H1 (cell line): ENCODE measurements at regions not wholly inside any gene's neighbourhood (a gene's known extent, or its start where the extent isn't known, plus 50 kb on each side); places are given as distances from the start of the nearest gene placed in this dataset.

Source experiments
- MAFK ChIP-seq: IDR thresholded peaks from 2 replicates; pipeline ENCODE4 v1.6.1; 2012; ENCODE audit warnings: low read depth, mild to moderate bottlenecking, improper control_type of control experiment, low read length

DNA sequence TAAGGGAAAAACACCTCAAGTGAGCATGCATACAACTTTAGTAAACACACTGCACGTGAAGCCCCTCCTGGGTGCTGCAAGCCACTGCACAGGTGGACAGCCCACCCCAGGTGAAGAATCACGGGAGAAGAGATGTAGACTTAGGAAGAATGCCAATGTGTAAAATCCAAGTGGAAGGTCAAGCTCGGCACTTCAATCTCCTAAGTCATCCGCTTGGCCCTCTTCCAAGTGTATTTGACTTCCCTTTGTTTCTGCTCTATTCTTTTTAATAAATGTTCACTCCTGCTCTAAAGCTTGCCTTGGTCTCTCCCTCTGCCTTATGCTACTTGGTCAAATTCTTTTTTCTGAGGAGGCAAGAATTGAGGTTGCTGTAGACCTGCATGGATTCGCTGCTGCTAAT is 316.6 kb downstream of the EDEM1 start (continued):
- no peak for TF ChIP-seq MAFK
- TF ChIP-seq, all 59 proteins: peak for 0
